Fibroblast of mammary gland (primary cell): ENCODE measurements at regions not wholly inside any gene's neighbourhood (a gene's known extent, or its start where the extent isn't known, plus 50 kb on each side); places are given as distances from the start of the nearest gene placed in this dataset.
A peak's percentile ranks its signal among the peaks of the same experiment; 100 is the strongest.
"Not testable (repeated sequence)": the region's sequence is repeated elsewhere in the genome, so short reads cannot be mapped to it uniquely, and the experiment has no call there.

ENCODE experiments used
- DNase-seq: peaks from one replicate; pipeline ENCODE4 v3.0.0-alpha.2; 2010; ENCODE audit warnings: low read depth
- H3K4me3 ChIP-seq: 2 replicates; pipeline ENCODE4 v1.5.1; 2011; ENCODE audit warnings: low read depth, mild to moderate bottlenecking, low read length, moderate library complexity; ENCODE audit not compliant: control insufficient read depth
- CTCF ChIP-seq: conservative IDR thresholded peaks from 2 replicates; pipeline ENCODE4 v1.5.1; 2011; ENCODE audit warnings: low read depth, low read length, inconsistent platforms; ENCODE audit not compliant: control insufficient read depth, insufficient read depth

DNA sequence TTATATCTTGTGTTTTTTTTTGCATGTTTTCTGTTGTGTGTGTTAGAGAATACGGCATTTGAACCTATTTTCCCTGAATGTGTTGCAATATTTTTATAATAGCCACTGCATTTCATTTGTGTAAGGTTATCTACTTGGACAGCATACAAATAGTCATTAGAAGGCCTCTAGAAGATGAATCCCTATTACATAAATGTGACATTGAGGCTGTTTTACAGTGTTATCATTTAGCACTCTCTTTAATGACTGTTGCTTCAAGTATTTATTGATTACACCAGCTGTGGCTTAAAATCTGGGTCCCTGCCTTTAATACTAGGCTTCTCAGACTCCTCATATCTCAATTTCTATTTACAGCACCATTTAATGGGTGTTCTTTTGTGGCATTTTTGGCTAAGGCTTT is 465.8 kb downstream of the FRK start:
- H3K4me3 ChIP-seq, result no peak overlapping the region
- no peak for DNase-seq
- no peak for TF ChIP-seq CTCF

DNA sequence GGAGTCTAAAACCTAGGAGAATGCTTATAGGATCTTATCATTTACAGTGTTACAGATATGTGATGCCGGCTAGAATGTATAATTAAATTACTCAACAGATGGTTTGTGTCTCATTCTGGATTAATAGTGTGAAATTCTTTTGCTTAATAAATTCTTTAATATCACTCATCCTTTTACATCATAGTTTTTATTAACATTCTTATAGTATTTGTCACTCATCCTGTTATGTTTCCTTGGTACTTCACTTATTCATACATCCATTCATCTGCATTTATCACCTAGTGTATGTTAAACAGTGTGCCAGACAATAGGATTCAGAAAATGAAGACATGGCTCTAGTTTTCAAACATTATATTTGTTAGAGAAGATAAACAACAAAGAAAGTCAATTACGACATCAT is 468.7 kb downstream of the FRK start:
- DNase-seq, result no peak
- TF ChIP-seq CTCF, result no peak
- H3K4me3 ChIP-seq, result no peak overlapping the region

GRCh38 chr6:115589072-115589471 is 471.6 kb downstream of the FRK start:
- H3K4me3 ChIP-seq, DNase-seq: not testable (repeated sequence)

GRCh38 chr6:115583290-115583689 is 477.4 kb downstream of the FRK start:
- no peak overlapping the region for H3K4me3 ChIP-seq
- TF ChIP-seq CTCF, result no peak
- no peak for DNase-seq

GRCh38 chr6:115582386-115582785 is 478.3 kb downstream of the FRK start:
- no peak for TF ChIP-seq CTCF
- peak; percentile 2 for DNase-seq
- H3K4me3 ChIP-seq, result no peak overlapping the region

GRCh38 chr6:115579565-115579964 is 481.1 kb downstream of the FRK start:
- DNase-seq, result not testable (repeated sequence)

DNA sequence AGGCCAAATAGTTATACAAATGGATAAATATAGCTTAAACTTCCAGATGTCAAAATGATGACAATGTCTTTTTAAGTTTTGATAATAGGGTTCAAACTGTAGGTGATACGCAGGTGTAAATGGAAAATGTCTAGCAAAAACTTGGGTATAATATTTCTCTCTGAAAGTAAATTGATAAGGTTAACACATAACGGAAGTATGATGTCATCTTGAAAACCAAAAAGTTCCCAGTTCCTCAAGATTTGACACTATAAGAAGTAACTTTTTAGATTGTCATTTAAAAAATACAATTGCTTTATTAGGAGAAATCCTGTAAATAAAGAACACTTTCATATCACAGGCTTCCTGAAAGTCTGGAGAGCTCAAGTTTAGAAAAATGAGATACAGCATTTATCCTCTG is 483.4 kb downstream of the FRK start:
- no peak for TF ChIP-seq CTCF
- DNase-seq, result no peak
- H3K4me3 ChIP-seq, result no peak overlapping the region

More at GRCh38 chr6:115579565-115579964, 481.1 kb downstream of the FRK start:
- H3K4me3 ChIP-seq, result not testable (repeated sequence)

DNA sequence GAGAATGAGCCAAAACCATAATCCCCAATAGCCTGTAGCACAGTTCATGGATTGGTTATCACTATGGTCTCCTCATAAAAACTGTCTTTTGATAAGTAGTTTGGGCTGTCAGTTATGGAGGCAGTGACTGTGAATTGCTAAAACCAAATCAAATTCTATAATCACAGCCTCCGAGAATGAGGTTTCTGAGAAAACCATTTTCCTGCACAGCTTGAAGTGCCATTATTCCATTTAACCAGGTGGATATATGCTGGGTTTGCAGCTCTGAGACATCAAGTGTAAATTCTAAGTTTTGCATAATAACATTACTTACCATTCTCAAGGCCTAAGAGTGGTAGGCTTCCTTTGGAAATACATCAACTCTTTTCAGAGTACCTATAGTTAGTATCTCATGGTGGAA is 485.4 kb downstream of the FRK start:
- no peak overlapping the region for H3K4me3 ChIP-seq
- DNase-seq, result no peak
- TF ChIP-seq CTCF, result no peak
